ENCODE measurements at regions not wholly inside any gene's neighbourhood (a gene's known extent, or its start where the extent isn't known, plus 50 kb on each side); places are given as distances from the start of the nearest gene placed in this dataset.

GRCh38 chr1:219774386-219774785, 154.0 kb downstream of the SLC30A10 start:
- ChIA-PET RAD21 (ENCODE audit: low non-redundant PET in 1 of 2, low total read pairs in 2 of 2, uncharacterized antibody in 2 of 2, unreplicated experiment in 2 of 2) (no interaction called here), CTCF (no interaction called here), POLR2A (no interaction called here)
- intact Hi-C loops (cut with micrococcal nuclease), result no loop called here
- Histone ChIP-seq H3K4me3 (replicated peaks in 1 of 2; ENCODE audit: low read depth in 1 of 2, low read length in 2 of 2) (no peak overlapping the region), H3K4me2 (ENCODE audit: low read length) (no peak overlapping the region), H3K36me3 (ENCODE audit: control insufficient read depth in 1 of 2, insufficient read depth in 2 of 2, low read length in 2 of 2) (no peaks in the 10 kb centered on the region), H3K9me3 (ENCODE audit: control insufficient read depth in 1 of 2, insufficient read depth in 1 of 2, low read depth in 1 of 2, low read length in 2 of 2) (no peaks in the 10 kb centered on the region), H3K4me1 (ENCODE audit: control insufficient read depth in 1 of 2, insufficient read depth in 2 of 2, low read length in 2 of 2) (peaks cover 3 to 16% of the 10 kb centered on the region in 2 experiments; a peak in 2 of 4 replicates), H3K27me3 (ENCODE audit: insufficient read depth, low read length) (no peaks in the 10 kb centered on the region), H3K9ac (ENCODE audit: low read length) (no peak overlapping the region), H2AFZ (ENCODE audit: low read depth, low read length, poor library complexity, severe bottlenecking) (no peak overlapping the region), H3K27ac (ENCODE audit: low read depth, low read length) (no peak overlapping the region), H3K9me2 (ENCODE audit: insufficient read depth) (no peaks in the 10 kb centered on the region), H3K79me2 (ENCODE audit: insufficient read depth, low read length) (no peaks in the 10 kb centered on the region), H4K20me1 (ENCODE audit: insufficient read depth) (no peaks in the 10 kb centered on the region)
- no peak for TF ChIP-seq CTCF (IDR thresholded peaks at IDR 0.05 in 2 of 3, conservative IDR thresholded peaks at IDR 0.05 in 1 of 3; ENCODE audit: borderline replicate concordance in 1 of 3, insufficient read depth in 1 of 3, low read depth in 2 of 3, low read length in 2 of 3)
- no peak for TF ChIP-seq ZNF274 (IDR thresholded peaks at IDR 0.05; ENCODE audit: low read depth, low read length)
- no peak for TF ChIP-seq ATF3 (IDR thresholded peaks at IDR 0.05)
- TF ChIP-seq JUND (IDR thresholded peaks at IDR 0.05), result no peak
- TF ChIP-seq CEBPB (IDR thresholded peaks at IDR 0.05; ENCODE audit: low read depth), result no peak
- no peak for TF ChIP-seq ELF1 (IDR thresholded peaks at IDR 0.05; ENCODE audit: borderline replicate concordance, low read depth)
- no peak for TF ChIP-seq FOSL1 (IDR thresholded peaks at IDR 0.05; ENCODE audit: low read depth)
- no peak for TF ChIP-seq REST (IDR thresholded peaks at IDR 0.05; ENCODE audit: low read depth)
- no peak for TF ChIP-seq RAD21 (IDR thresholded peaks at IDR 0.05; ENCODE audit: low read depth)
- no peak for TF ChIP-seq ZBTB33 (IDR thresholded peaks at IDR 0.05; ENCODE audit: extremely low read depth, insufficient replicate concordance, low read length)
- no peak for TF ChIP-seq SRF (IDR thresholded peaks at IDR 0.05; ENCODE audit: low read depth)
- TF ChIP-seq POLR2A (IDR thresholded peaks at IDR 0.05; ENCODE audit: borderline replicate concordance, extremely low read depth, insufficient read depth, insufficient read length), result no peak
- no peak for TF ChIP-seq EZH2 (IDR thresholded peaks at IDR 0.05)
- no peak for TF ChIP-seq EZH2phosphoT487 (IDR thresholded peaks at IDR 0.05; ENCODE audit: borderline replicate concordance)
- DNase-seq (ENCODE audit: low read depth, low spot score) (no peak), ATAC-seq (no peak)
- BruUV-seq (replicated peaks), result no TSS peak

All from HCT116 (cell line).